ENCODE measurements at regions not wholly inside any gene's neighbourhood (a gene's known extent, or its start where the extent isn't known, plus 50 kb on each side); places are given as distances from the start of the nearest gene placed in this dataset.

GRCh38 chr9:73525350-73525749, 373.7 kb downstream of the ANXA1 start:
- Histone ChIP-seq H3K27me3 (ENCODE audit: control insufficient read depth, insufficient read depth, low read length) (no peaks in the 10 kb centered on the region), H3K36me3 (ENCODE audit: control insufficient read depth, insufficient read depth, low read length) (no peaks in the 10 kb centered on the region)
- WGBS (ENCODE audit: insufficient coverage, low lambda C conversion rate) = no CpG with 5 or more reads among the region's 1 CpG

GRCh38 chr9:73527521-73527920, 375.9 kb downstream of the ANXA1 start:
- H3K9me3 ChIP-seq (ENCODE audit: control insufficient read depth, low read depth, low read length) = no peaks in the 10 kb centered on the region
- DNase-seq = no peak
- no peak overlapping the region for H3K27ac ChIP-seq (ENCODE audit: low read length)
- no peaks in the 10 kb centered on the region for H3K36me3 ChIP-seq (ENCODE audit: control insufficient read depth, insufficient read depth, low read length)
- H3K4me1 ChIP-seq (ENCODE audit: control insufficient read depth, insufficient read depth, low read length) = no peaks in the 10 kb centered on the region
- WGBS (ENCODE audit: insufficient coverage, low lambda C conversion rate) = 100% methylated on average over 1 of the region's 1 CpG
- no peak overlapping the region for H3K4me3 ChIP-seq (ENCODE audit: low read length)
- no peaks in the 10 kb centered on the region for H3K27me3 ChIP-seq (ENCODE audit: control insufficient read depth, insufficient read depth, low read length)

More at GRCh38 chr9:73525350-73525749, 373.7 kb downstream of the ANXA1 start:
- Histone ChIP-seq H3K4me1 (ENCODE audit: control insufficient read depth, insufficient read depth, low read length) (no peaks in the 10 kb centered on the region), H3K27ac (ENCODE audit: low read length) (no peak overlapping the region), H3K9me3 (ENCODE audit: control insufficient read depth, low read depth, low read length) (no peaks in the 10 kb centered on the region), H3K4me3 (ENCODE audit: low read length) (no peak overlapping the region)
- no peak for DNase-seq

GRCh38 chr9:73528926-73529325, 377.3 kb downstream of the ANXA1 start:
- 100% methylated on average over 1 of the region's 4 CpGs for WGBS (ENCODE audit: insufficient coverage, low lambda C conversion rate)
- Histone ChIP-seq H3K4me1 (ENCODE audit: control insufficient read depth, insufficient read depth, low read length) (no peaks in the 10 kb centered on the region), H3K4me3 (ENCODE audit: low read length) (no peak overlapping the region), H3K36me3 (ENCODE audit: control insufficient read depth, insufficient read depth, low read length) (no peaks in the 10 kb centered on the region), H3K27me3 (ENCODE audit: control insufficient read depth, insufficient read depth, low read length) (no peaks in the 10 kb centered on the region), H3K27ac (ENCODE audit: low read length) (no peak overlapping the region), H3K9me3 (ENCODE audit: control insufficient read depth, low read depth, low read length) (no peaks in the 10 kb centered on the region)
- no peak for DNase-seq

GRCh38 chr9:73529666-73530065, 378.0 kb downstream of the ANXA1 start:
- Histone ChIP-seq H3K9me3 (ENCODE audit: control insufficient read depth, low read depth, low read length) (no peaks in the 10 kb centered on the region), H3K36me3 (ENCODE audit: control insufficient read depth, insufficient read depth, low read length) (no peaks in the 10 kb centered on the region), H3K4me3 (ENCODE audit: low read length) (no peak overlapping the region), H3K27ac (ENCODE audit: low read length) (no peak overlapping the region), H3K4me1 (ENCODE audit: control insufficient read depth, insufficient read depth, low read length) (no peaks in the 10 kb centered on the region), H3K27me3 (ENCODE audit: control insufficient read depth, insufficient read depth, low read length) (no peaks in the 10 kb centered on the region)
- no peak for DNase-seq
- no CpG with 5 or more reads among the region's 1 CpG for WGBS (ENCODE audit: insufficient coverage, low lambda C conversion rate)

- no CpG with 5 or more reads among the region's 5 CpGs for WGBS (ENCODE audit: insufficient coverage, low lambda C conversion rate)
- H3K27ac ChIP-seq (ENCODE audit: low read length) = no peak overlapping the region
- DNase-seq = no peak
- no peaks in the 10 kb centered on the region for H3K27me3 ChIP-seq (ENCODE audit: control insufficient read depth, insufficient read depth, low read length)
- H3K36me3 ChIP-seq (ENCODE audit: control insufficient read depth, insufficient read depth, low read length) = no peaks in the 10 kb centered on the region
- H3K9me3 ChIP-seq (ENCODE audit: control insufficient read depth, low read depth, low read length) = no peaks in the 10 kb centered on the region
- no peak overlapping the region for H3K4me3 ChIP-seq (ENCODE audit: low read length)
- H3K4me1 ChIP-seq (ENCODE audit: control insufficient read depth, insufficient read depth, low read length) = no peaks in the 10 kb centered on the region
Observed at GRCh38 chr9:73531051-73531532, 379.4 kb downstream of the ANXA1 start.

- H3K36me3 ChIP-seq (ENCODE audit: control insufficient read depth, insufficient read depth, low read length) = no peaks in the 10 kb centered on the region
- 83% methylated on average over 2 of the region's 4 CpGs for WGBS (ENCODE audit: insufficient coverage, low lambda C conversion rate)
- no peak overlapping the region for H3K4me3 ChIP-seq (ENCODE audit: low read length)
- no peak for DNase-seq
- H3K27ac ChIP-seq (ENCODE audit: low read length) = no peak overlapping the region
- H3K9me3 ChIP-seq (ENCODE audit: control insufficient read depth, low read depth, low read length) = no peaks in the 10 kb centered on the region
- H3K4me1 ChIP-seq (ENCODE audit: control insufficient read depth, insufficient read depth, low read length) = no peaks in the 10 kb centered on the region
- no peaks in the 10 kb centered on the region for H3K27me3 ChIP-seq (ENCODE audit: control insufficient read depth, insufficient read depth, low read length)
Observed at GRCh38 chr9:73531658-73532057, 380.0 kb downstream of the ANXA1 start.

- Histone ChIP-seq H3K4me1 (ENCODE audit: control insufficient read depth, insufficient read depth, low read length) (no peaks in the 10 kb centered on the region), H3K27me3 (ENCODE audit: control insufficient read depth, insufficient read depth, low read length) (no peaks in the 10 kb centered on the region), H3K9me3 (ENCODE audit: control insufficient read depth, low read depth, low read length) (no peaks in the 10 kb centered on the region), H3K36me3 (ENCODE audit: control insufficient read depth, insufficient read depth, low read length) (no peaks in the 10 kb centered on the region), H3K4me3 (ENCODE audit: low read length) (no peak overlapping the region), H3K27ac (ENCODE audit: low read length) (no peak overlapping the region)
- DNase-seq = no peak
- 38% methylated on average over 2 of the region's 4 CpGs for WGBS (ENCODE audit: insufficient coverage, low lambda C conversion rate)
Observed at GRCh38 chr9:73532985-73533384, 381.3 kb downstream of the ANXA1 start.

- DNase-seq = no peak
- no peaks in the 10 kb centered on the region for H3K9me3 ChIP-seq (ENCODE audit: control insufficient read depth, low read depth, low read length)
- no peaks in the 10 kb centered on the region for H3K36me3 ChIP-seq (ENCODE audit: control insufficient read depth, insufficient read depth, low read length)
- WGBS (ENCODE audit: insufficient coverage, low lambda C conversion rate) = no CpG with 5 or more reads among the region's 2 CpGs
- no peak overlapping the region for H3K27ac ChIP-seq (ENCODE audit: low read length)
- H3K4me3 ChIP-seq (ENCODE audit: low read length) = no peak overlapping the region
- no peaks in the 10 kb centered on the region for H3K27me3 ChIP-seq (ENCODE audit: control insufficient read depth, insufficient read depth, low read length)
- no peaks in the 10 kb centered on the region for H3K4me1 ChIP-seq (ENCODE audit: control insufficient read depth, insufficient read depth, low read length)
Observed at GRCh38 chr9:73536403-73536802, 384.7 kb downstream of the ANXA1 start.

GRCh38 chr9:73537561-73537960, 385.9 kb downstream of the ANXA1 start:
- H3K4me3 ChIP-seq (ENCODE audit: low read length) = no peak overlapping the region
- WGBS (ENCODE audit: insufficient coverage, low lambda C conversion rate) = 33% methylated on average over 1 of the region's 5 CpGs
- DNase-seq = no peak

GRCh38 chr9:73539881-73540390, 388.3 kb downstream of the ANXA1 start:
- H3K4me1 ChIP-seq (ENCODE audit: control insufficient read depth, insufficient read depth, low read length) = no peaks in the 10 kb centered on the region
- no peak for DNase-seq
- WGBS (ENCODE audit: insufficient coverage, low lambda C conversion rate) = 79% methylated on average over 6 of the region's 7 CpGs
- H3K4me3 ChIP-seq (ENCODE audit: low read length) = no peak overlapping the region
- no peaks in the 10 kb centered on the region for H3K9me3 ChIP-seq (ENCODE audit: control insufficient read depth, low read depth, low read length)
- no peaks in the 10 kb centered on the region for H3K27me3 ChIP-seq (ENCODE audit: control insufficient read depth, insufficient read depth, low read length)
- H3K27ac ChIP-seq (ENCODE audit: low read length) = no peak overlapping the region
- no peaks in the 10 kb centered on the region for H3K36me3 ChIP-seq (ENCODE audit: control insufficient read depth, insufficient read depth, low read length)

More at GRCh38 chr9:73537561-73537960, 385.9 kb downstream of the ANXA1 start:
- Histone ChIP-seq H3K4me1 (ENCODE audit: control insufficient read depth, insufficient read depth, low read length) (no peaks in the 10 kb centered on the region), H3K36me3 (ENCODE audit: control insufficient read depth, insufficient read depth, low read length) (no peaks in the 10 kb centered on the region), H3K9me3 (ENCODE audit: control insufficient read depth, low read depth, low read length) (no peaks in the 10 kb centered on the region), H3K27ac (ENCODE audit: low read length) (no peak overlapping the region), H3K27me3 (ENCODE audit: control insufficient read depth, insufficient read depth, low read length) (no peaks in the 10 kb centered on the region)

- H3K27ac ChIP-seq (ENCODE audit: low read length) = no peak overlapping the region
Observed at GRCh38 chr9:73541923-73542322, 390.3 kb downstream of the ANXA1 start.

More at GRCh38 chr9:73541923-73542322, 390.3 kb downstream of the ANXA1 start:
- H3K9me3 ChIP-seq (ENCODE audit: control insufficient read depth, low read depth, low read length) = no peaks in the 10 kb centered on the region
- no peaks in the 10 kb centered on the region for H3K27me3 ChIP-seq (ENCODE audit: control insufficient read depth, insufficient read depth, low read length)
- no CpG with 5 or more reads among the region's 2 CpGs for WGBS (ENCODE audit: insufficient coverage, low lambda C conversion rate)
- DNase-seq = no peak
- H3K4me1 ChIP-seq (ENCODE audit: control insufficient read depth, insufficient read depth, low read length) = no peaks in the 10 kb centered on the region
- no peaks in the 10 kb centered on the region for H3K36me3 ChIP-seq (ENCODE audit: control insufficient read depth, insufficient read depth, low read length)
- no peak overlapping the region for H3K4me3 ChIP-seq (ENCODE audit: low read length)

Measured in large intestine (tissue), 3 donors.